GM12875 (cell line): ENCODE measurements at regions not wholly inside any gene's neighbourhood (a gene's known extent, or its start where the extent isn't known, plus 50 kb on each side); places are given as distances from the start of the nearest gene placed in this dataset.

Source experiments
- H3K4me3 ChIP-seq: one replicate; pipeline ENCODE4 v1.5.1; 2011; ENCODE audit warnings: low read depth, low read length, control low read depth
- CTCF ChIP-seq: IDR thresholded peaks from 2 replicates; pipeline ENCODE4 v1.5.1; 2011; ENCODE audit warnings: low read depth, mild to moderate bottlenecking, control low read depth, inconsistent platforms, low read length, moderate library complexity, borderline replicate concordance; ENCODE audit not compliant: insufficient read depth

GRCh38 chr20:40393197-40394079, 295.6 kb downstream of the MAFB start:
- no peak for TF ChIP-seq CTCF

GRCh38 chr20:40390654-40391053, 298.4 kb downstream of the MAFB start:
- no peak overlapping the region for H3K4me3 ChIP-seq
- no peak for TF ChIP-seq CTCF

More at GRCh38 chr20:40393197-40394079, 295.6 kb downstream of the MAFB start:
- H3K4me3 ChIP-seq: no peak overlapping the region

GRCh38 chr20:40370800-40371199, 318.2 kb downstream of the MAFB start:
- no peak for TF ChIP-seq CTCF
- no peak overlapping the region for H3K4me3 ChIP-seq

GRCh38 chr20:40368876-40369275, 320.2 kb downstream of the MAFB start:
- TF ChIP-seq CTCF: no peak

GRCh38 chr20:40361916-40362315, 327.1 kb downstream of the MAFB start:
- no peak for TF ChIP-seq CTCF
- H3K4me3 ChIP-seq: no peak overlapping the region

More at GRCh38 chr20:40368876-40369275, 320.2 kb downstream of the MAFB start:
- no peak overlapping the region for H3K4me3 ChIP-seq

GRCh38 chr20:40359131-40359912, 329.7 kb downstream of the MAFB start:
- no peak for TF ChIP-seq CTCF

More at GRCh38 chr20:40359131-40359912, 329.7 kb downstream of the MAFB start:
- H3K4me3 ChIP-seq: no peak overlapping the region
